MCF 10A (cell line): ENCODE measurements at regions not wholly inside any gene's neighbourhood (a gene's known extent, or its start where the extent isn't known, plus 50 kb on each side); places are given as distances from the start of the nearest gene placed in this dataset.

Experiments used
- BruUV-seq: library from RNA; stranded (reverse); fragments of 400-500 nt; replicated peaks from 2 replicates; lab custom pipeline; 2021; lab: Mats Ljungman, UMichigan
- CTCF ChIA-PET: fragments of 300-600 bp; sonication (Branson Sonifier 250); formaldehyde crosslinking; extraction: SDS; loops from one replicate; lab custom pipeline; 2021; ENCODE audit warnings: antibody characterized with exemption, inconsistent platforms; lab: Yijun Ruan, JAX
- POLR2A ChIA-PET: fragments of 300-600, 350-650 bp; sonication (Branson Sonifier 250); formaldehyde crosslinking; extraction: SDS; loops from one replicate; lab custom pipeline; 2020; ENCODE audit warnings: antibody characterized with exemption, inconsistent platforms; lab: Yijun Ruan, JAX
- DNase-seq: peaks from one replicate; pipeline ENCODE4 v3.0.0-alpha.2; 2018; ENCODE audit not compliant: unreplicated experiment
- H3K27ac Mint-ChIP-seq: one replicate; pipeline ENCODE4 v1.8.0; 2022; ENCODE audit warnings: mild to moderate bottlenecking, low read depth, mixed read lengths; ENCODE audit not compliant: unreplicated experiment
- H3K27me3 Mint-ChIP-seq: one replicate; pipeline ENCODE4 v1.8.0; 2022; ENCODE audit warnings: mixed read lengths; ENCODE audit not compliant: insufficient read depth, unreplicated experiment
- H3K36me3 Mint-ChIP-seq: one replicate; pipeline ENCODE4 v1.8.0; 2022; ENCODE audit warnings: mild to moderate bottlenecking, moderate library complexity, mixed read lengths; ENCODE audit not compliant: insufficient read depth, unreplicated experiment
- H3K4me1 Mint-ChIP-seq: one replicate; pipeline ENCODE4 v1.8.0; 2022; ENCODE audit warnings: mixed read lengths; ENCODE audit not compliant: insufficient read depth, unreplicated experiment
- H3K4me3 Mint-ChIP-seq: one replicate; pipeline ENCODE4 v1.8.0; 2022; ENCODE audit warnings: mild to moderate bottlenecking, moderate library complexity, mixed read lengths; ENCODE audit not compliant: unreplicated experiment
- H3K9me3 Mint-ChIP-seq: one replicate; pipeline ENCODE4 v1.8.0; 2022; ENCODE audit warnings: mixed read lengths; ENCODE audit not compliant: unreplicated experiment
- CTCF ChIP-seq: fragments of 200-600 bp; IDR thresholded peaks from one replicate; pipeline ENCODE4 v1.8.0; 2022; ENCODE audit warnings: antibody characterized with exemption, mild to moderate bottlenecking; ENCODE audit not compliant: unreplicated experiment
- intact Hi-C: fragments of 100-400 bp; cut with micrococcal nuclease; formaldehyde crosslinking; loops from 2 replicates; pipeline ENCODE4 v1.14.1; 2022

GRCh38 chr1:83531521-83532309 lies 467.2 kb downstream of the TTLL7 start:
- intact Hi-C loops: loop anchor here (5.0 kb wide), 1 partner anchor 1614 kb away; no protein-coding TSS in a partner anchor
- CTCF ChIA-PET: no interaction called here
- POLR2A ChIA-PET: no interaction called here
- Mint-ChIP-seq H3K4me3 (no peak overlapping the region), H3K9me3 (peaks cover 8% of the 10 kb centered on the region), H3K4me1 (no peaks in the 10 kb centered on the region), H3K27ac (no peak overlapping the region), H3K27me3 (no peaks in the 10 kb centered on the region), H3K36me3 (no peaks in the 10 kb centered on the region)
- no TSS peak for BruUV-seq
- no peak for DNase-seq
- no peak for TF ChIP-seq CTCF

GRCh38 chr1:83530506-83530905 lies 468.4 kb downstream of the TTLL7 start:
- intact Hi-C loops: loop anchor here (5.0 kb wide), 1 partner anchor 1613 kb away; no protein-coding TSS in a partner anchor

GRCh38 chr1:83527987-83528386 lies 470.9 kb downstream of the TTLL7 start:
- CTCF ChIA-PET: no interaction called here
- POLR2A ChIA-PET: no interaction called here
- H3K36me3 Mint-ChIP-seq: no peaks in the 10 kb centered on the region
- H3K27ac Mint-ChIP-seq: no peak overlapping the region
- intact Hi-C loops: no loop called here
- BruUV-seq: no TSS peak
- DNase-seq: no peak
- no peak overlapping the region for H3K4me3 Mint-ChIP-seq
- no peaks in the 10 kb centered on the region for H3K9me3 Mint-ChIP-seq
- H3K27me3 Mint-ChIP-seq: no peaks in the 10 kb centered on the region
- no peak for TF ChIP-seq CTCF
- no peaks in the 10 kb centered on the region for H3K4me1 Mint-ChIP-seq

More at GRCh38 chr1:83530506-83530905, 468.4 kb downstream of the TTLL7 start:
- Mint-ChIP-seq H3K9me3 (peaks cover 8% of the 10 kb centered on the region), H3K27ac (no peak overlapping the region), H3K4me1 (no peaks in the 10 kb centered on the region), H3K36me3 (no peaks in the 10 kb centered on the region), H3K4me3 (no peak overlapping the region), H3K27me3 (no peaks in the 10 kb centered on the region)
- no peak for TF ChIP-seq CTCF
- BruUV-seq: no TSS peak
- ChIA-PET CTCF (no interaction called here), POLR2A (no interaction called here)
- no peak for DNase-seq

GRCh38 chr1:83520797-83521196 lies 478.1 kb downstream of the TTLL7 start:
- TF ChIP-seq CTCF: no peak
- ChIA-PET CTCF (no interaction called here), POLR2A (no interaction called here)
- no peaks in the 10 kb centered on the region for H3K9me3 Mint-ChIP-seq
- H3K36me3 Mint-ChIP-seq: no peaks in the 10 kb centered on the region
- no peaks in the 10 kb centered on the region for H3K4me1 Mint-ChIP-seq
- no TSS peak for BruUV-seq
- H3K27me3 Mint-ChIP-seq: no peaks in the 10 kb centered on the region
- H3K27ac Mint-ChIP-seq: no peak overlapping the region
- H3K4me3 Mint-ChIP-seq: no peak overlapping the region
- peak; percentile 8 for DNase-seq
- intact Hi-C loops: no loop called here
